GM18867 (cell line): ENCODE measurements at regions not wholly inside any gene's neighbourhood (a gene's known extent, or its start where the extent isn't known, plus 50 kb on each side); places are given as distances from the start of the nearest gene placed in this dataset.
A peak's percentile ranks its signal among the peaks of the same experiment; 100 is the strongest.
"Not testable (repeated sequence)": the region's sequence is repeated elsewhere in the genome, so short reads cannot be mapped to it uniquely, and the experiment has no call there.

Experiments used
- ATAC-seq: cut with Tn5 transposase; IDR thresholded peaks from one replicate; pipeline ENCODE4 v1.9.1; 2021; ENCODE audit warnings: mild to moderate bottlenecking, moderate library complexity; ENCODE audit not compliant: unreplicated experiment

DNA sequence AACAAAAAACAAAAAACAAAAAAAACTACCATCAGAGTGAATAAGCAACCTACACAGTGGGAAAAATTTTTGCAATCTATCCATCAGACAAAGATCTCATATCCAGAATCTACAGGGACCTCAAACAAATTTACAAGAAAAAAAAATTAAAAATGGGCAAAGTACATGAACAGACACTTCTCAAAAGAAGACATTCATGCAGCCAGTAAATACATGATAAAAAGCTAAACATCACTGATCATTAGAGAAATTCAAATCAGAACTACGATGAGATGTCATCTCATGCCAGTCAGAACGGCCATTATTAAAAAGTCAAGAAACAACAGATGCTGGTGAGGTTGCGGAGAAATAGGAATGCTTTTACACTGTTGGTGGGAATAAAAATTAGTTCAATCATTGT lies 466.5 kb upstream of the ATXN7L3B start:
- ATAC-seq: no peak

DNA sequence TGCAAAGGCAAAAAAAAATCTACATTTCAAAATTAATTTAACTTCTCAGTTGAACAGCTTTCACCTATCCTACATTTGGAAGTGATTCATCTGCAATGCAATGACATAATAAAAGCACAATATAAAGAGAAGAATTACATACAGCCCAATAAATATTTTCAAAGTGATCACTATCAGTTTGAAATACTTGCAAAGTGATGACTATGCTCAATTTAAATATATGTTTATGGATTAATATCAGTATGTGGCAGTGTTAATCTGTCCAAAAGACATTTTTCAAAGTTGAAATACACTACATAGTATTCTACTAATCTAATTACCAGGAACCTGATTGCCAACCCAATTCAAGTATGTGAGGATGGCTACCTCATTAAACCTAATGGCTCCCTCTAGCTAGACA lies 460.7 kb upstream of the ATXN7L3B start:
- ATAC-seq: no peak

- no peak for ATAC-seq
These were observed 432.2 kb upstream of the ATXN7L3B start for GRCh38 chr12:74105434-74105833.

DNA sequence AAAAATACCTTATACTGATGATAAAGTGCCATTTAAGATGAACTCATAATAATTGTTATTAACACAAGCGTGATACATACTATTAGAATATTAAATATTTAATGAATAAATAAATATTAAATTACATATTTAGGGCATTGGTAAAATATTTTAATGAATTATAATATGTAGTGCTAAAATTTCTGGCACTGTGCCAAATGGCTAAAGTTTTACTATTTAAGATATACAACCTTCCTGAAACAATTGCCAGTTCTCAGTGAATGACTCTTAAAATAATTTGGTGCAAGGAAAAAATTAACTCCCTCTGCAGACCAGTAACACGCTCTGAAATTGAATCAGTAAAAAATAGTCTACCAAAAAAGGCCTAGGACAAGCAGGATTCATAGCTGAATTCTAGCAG lies 428.9 kb upstream of the ATXN7L3B start:
- ATAC-seq: no peak

DNA sequence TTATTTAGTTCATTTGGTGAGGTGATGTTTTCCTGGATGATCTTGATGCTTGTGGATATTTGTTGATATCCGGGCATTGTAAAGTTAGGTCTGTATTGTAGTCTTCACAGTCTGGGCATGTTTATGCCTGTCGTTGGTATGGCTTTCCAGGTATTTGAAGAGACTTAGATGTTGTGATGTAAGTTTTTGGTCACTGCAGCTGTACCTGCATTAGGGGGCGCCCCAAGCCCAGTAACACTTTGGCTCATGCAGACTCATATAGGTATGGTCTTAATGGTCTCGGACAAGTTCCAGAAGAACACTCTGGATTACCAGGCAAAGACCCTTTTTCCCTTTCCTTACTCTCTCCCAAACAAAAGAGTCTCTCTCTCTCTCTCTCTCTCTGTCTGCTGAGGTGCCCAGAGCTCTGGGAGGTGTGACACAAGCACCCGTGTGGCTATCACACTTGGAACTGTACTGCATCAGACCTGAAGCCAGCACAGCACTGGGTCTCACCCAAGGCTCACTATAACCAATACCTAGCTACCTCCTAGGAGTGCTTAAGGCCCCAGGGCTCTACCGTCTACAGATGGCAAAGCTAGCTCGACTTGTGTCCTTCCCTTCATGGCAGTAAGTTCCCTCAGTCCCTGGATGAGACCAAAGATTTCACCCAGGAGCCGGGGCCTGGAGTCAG lies 425.8 kb upstream of the ATXN7L3B start:
- ATAC-seq: peak; percentile 65

DNA sequence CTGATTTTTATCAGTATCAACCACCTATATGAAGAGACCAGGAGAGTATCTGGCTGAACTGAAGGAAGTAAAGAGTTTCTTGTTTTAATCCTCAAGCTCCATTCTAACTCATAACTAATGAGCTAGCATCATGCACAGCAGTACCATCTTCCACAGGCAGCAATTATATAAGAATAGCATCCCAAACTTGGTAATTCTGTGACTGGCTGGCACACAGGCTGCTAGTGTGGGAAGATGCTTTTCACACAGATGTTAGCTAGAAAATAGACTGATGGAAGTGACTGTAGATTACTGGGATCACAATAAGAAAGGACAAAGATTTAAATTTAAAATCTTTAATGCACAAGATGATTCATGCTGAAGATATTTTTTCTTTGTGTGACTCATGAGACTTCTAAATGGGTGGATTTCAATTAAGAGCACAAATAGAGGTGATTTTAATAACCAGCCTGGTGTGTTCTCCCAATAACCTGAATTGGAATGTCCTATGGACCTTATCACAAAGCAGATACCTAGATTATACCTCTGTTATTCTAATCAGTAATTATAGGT lies 417.7 kb upstream of the ATXN7L3B start:
- ATAC-seq: no peak

GRCh38 chr12:74120644-74121043 lies 417.0 kb upstream of the ATXN7L3B start:
- ATAC-seq: no peak

- ATAC-seq: no peak
These were observed 407.9 kb upstream of the ATXN7L3B start for GRCh38 chr12:74129702-74130101.

- no peak for ATAC-seq
These were observed 393.2 kb upstream of the ATXN7L3B start for GRCh38 chr12:74144396-74144795.

- ATAC-seq: no peak
These were observed 392.3 kb upstream of the ATXN7L3B start for GRCh38 chr12:74145328-74145727.

DNA sequence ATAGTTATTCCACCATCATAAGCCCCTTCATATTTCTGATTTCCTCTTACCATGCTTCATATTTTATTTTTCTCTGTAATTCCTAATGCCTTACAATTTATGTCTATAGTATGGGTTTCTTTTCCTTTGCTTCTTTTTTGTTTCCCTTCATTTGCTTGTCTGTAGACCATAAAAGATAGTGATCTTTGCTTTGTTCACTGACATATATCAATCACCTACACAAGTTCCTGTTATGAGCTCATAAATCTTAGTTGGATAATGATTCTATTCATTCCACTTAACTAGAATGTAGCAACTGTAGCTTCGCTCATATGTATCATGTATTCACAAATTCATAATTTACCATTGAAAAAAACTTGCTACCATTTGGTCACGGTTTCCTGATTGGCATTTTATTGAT lies 388.8 kb upstream of the ATXN7L3B start:
- ATAC-seq: no peak

GRCh38 chr12:74152370-74152769 lies 385.3 kb upstream of the ATXN7L3B start:
- no peak for ATAC-seq

GRCh38 chr12:74166096-74166495 lies 371.5 kb upstream of the ATXN7L3B start:
- ATAC-seq: no peak

DNA sequence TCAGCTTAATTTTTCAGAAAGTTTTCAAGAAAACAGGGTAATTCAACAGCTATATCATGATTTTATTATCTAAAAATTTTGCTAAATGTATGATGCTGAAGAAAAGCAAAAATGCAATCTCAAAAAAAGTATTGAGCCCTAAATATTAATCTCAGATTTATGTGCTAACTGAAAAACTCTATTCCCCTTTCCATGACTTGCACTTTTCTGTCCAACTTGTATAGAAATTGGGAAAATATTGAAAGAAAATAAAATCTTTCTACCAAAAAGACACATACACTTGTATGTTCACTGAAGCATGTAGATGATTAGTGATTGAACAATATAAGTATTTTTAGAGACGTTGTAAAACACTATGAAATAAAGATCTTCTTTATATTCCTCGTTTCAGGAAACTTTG lies 368.0 kb upstream of the ATXN7L3B start:
- no peak for ATAC-seq

DNA sequence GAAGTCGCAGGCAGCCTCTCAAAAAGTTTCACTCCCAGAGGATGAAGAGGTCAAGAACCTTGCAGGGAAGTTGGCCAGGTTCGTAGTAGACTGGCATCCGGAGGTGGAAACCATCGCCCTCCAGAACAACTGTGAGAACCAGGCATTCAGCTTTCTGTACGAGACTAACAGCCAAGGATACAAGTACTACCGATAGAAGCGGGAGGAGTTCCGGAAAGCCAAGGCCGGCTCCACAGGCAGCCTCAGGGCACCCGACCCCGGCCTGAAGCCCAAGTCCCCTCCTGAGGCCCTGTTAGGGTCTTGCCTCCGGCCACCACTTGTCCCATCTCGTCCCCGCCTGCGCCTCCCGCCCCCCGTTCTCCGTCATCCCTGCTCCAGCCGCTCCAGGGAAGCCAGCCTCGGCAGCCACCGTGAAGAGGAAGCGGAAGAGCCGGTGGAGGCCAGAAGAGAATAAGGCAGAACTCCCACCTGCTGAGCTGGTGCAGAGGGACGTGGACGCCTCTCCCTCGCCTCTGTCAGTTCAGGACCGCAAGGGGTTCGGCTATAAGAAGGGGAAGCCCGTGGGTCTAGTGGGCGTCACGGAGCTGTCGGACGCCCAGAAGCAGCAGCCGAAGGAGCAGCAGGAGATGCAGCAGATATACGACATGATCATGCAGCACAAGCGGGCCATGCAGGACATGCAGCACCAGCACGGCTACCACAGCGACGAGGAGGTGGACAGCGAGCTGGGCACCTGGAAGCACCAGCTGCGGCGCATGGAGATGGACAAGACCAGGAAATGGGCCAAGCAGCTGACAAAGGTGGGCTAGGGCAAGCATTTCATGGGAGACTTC lies 366.8 kb upstream of the ATXN7L3B start:
- no peak for ATAC-seq

DNA sequence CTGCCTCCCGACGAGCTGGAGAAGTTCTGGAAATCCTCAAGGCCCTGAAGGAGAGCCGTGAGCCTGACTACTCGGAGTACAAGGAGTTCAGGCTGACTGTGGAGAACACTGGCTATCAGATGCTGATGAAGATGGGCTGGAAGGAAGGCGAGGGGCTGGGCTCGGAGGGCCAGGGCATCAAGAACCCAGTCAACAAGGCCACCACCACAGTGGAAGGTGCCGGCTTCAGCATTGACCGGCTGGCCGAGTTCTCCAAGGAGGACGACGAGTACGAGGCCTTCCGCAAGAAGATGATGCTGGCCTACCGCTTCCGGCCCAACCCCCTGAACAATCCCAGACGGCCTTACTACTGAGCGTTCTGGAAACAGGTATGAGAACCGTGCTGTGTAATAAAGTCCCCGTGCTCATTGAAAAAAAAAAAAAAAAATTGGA lies 366.1 kb upstream of the ATXN7L3B start:
- ATAC-seq: no peak

DNA sequence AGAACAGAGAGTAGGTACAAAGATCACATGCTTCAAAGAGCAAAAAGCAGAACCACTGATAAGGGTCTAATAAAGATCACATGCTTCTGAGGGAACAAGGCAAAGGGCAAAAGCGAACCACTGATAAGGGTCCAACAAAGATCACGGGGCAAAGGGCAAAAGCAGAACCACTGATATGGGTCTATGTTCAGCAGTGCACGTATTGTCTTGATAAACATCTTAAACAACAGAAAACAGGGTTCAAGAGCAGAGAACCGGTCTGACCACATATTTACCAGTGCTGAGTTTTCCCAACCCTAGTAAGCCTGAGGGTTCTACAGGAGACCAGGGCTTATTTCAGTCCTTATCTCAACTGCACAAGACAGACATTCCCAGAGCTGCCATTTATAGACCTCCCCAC lies 362.7 kb upstream of the ATXN7L3B start:
- ATAC-seq: not testable (repeated sequence)

GRCh38 chr12:74185360-74185759 lies 352.3 kb upstream of the ATXN7L3B start:
- ATAC-seq: no peak

GRCh38 chr12:74193191-74193590 lies 344.4 kb upstream of the ATXN7L3B start:
- ATAC-seq: no peak

- ATAC-seq: no peak
These were observed 333.4 kb upstream of the ATXN7L3B start for GRCh38 chr12:74204236-74204635.

GRCh38 chr12:74227846-74228545 lies 309.6 kb upstream of the ATXN7L3B start:
- ATAC-seq: no peak
